GM12878 (cell line): ENCODE measurements at regions not wholly inside any gene's neighbourhood (a gene's known extent, or its start where the extent isn't known, plus 50 kb on each side); places are given as distances from the start of the nearest gene placed in this dataset.
"Not testable (repeated sequence)": the region's sequence is repeated elsewhere in the genome, so short reads cannot be mapped to it uniquely, and the experiment has no call there.

Experiments used
- ATAC-seq: fragments of 200-7000 bp; cut with Tn5 transposase; 3 replicates; pipeline ENCODE4 v1.9.1; 2020; ENCODE audit warnings: mild to moderate bottlenecking, moderate library complexity
- BruUV-seq: library from RNA; stranded (reverse); fragments of 400-500 nt; replicated peaks from 2 replicates; lab custom pipeline; 2021; lab: Mats Ljungman, UMichigan
- CTCF ChIA-PET: fragments of 300-600 bp; sonication (Branson Sonifier 250); formaldehyde crosslinking; extraction: SDS; loops from one replicate; lab custom pipeline; 2021; ENCODE audit warnings: inconsistent platforms; lab: Yijun Ruan, JAX
- POLR2A ChIA-PET: fragments of 350-600 bp; formaldehyde crosslinking; extraction: SDS; loops from one replicate; lab custom pipeline; 2021; ENCODE audit warnings: inconsistent platforms; lab: Charles Lee
- RAD21 ChIA-PET: fragments of 300-600 bp; sonication (Branson Sonifier 250); formaldehyde crosslinking; loops from one replicate; lab custom pipeline; 2023; ENCODE audit warnings: antibody characterized with exemption; ENCODE audit not compliant: unreplicated experiment; lab: Charles Lee
- SMC1A ChIA-PET: fragments of 300-600 bp; sonication (Branson Sonifier 250); formaldehyde crosslinking; loops from one replicate; lab custom pipeline; 2023; ENCODE audit not compliant: unreplicated experiment, uncharacterized antibody; lab: Charles Lee
- DNase-seq: peaks from one replicate; pipeline ENCODE4 v3.0.0-alpha.2; 2011; ENCODE audit warnings: low read depth, low spot score
- FAIRE-seq: peaks from 3 replicates; lab custom pipeline; 2011; peaks lifted over from hg19 to GRCh38; lab: Jason Lieb, UNC
- H2AFZ ChIP-seq: 2 replicates; pipeline ENCODE4 v1.6.0; 2011; ENCODE audit warnings: low read depth, low read length, control low read depth; ENCODE audit not compliant: control insufficient read depth
- H3K27ac ChIP-seq: 2 replicates; pipeline ENCODE4 v1.5.1; 2011; ENCODE audit warnings: control low read depth; ENCODE audit not compliant: control insufficient read depth, insufficient read depth
- H3K27me3 ChIP-seq, 2 experiments: replicated peaks in 1 of 2; 2 replicates each; pipeline versions ENCODE4 v1.6.0 to v1.6.1; 2011; ENCODE audit warnings: low read length in 1 of 2; ENCODE audit not compliant: control insufficient read depth in 2 of 2, insufficient read depth in 2 of 2
- H3K36me3 ChIP-seq, 2 experiments: 2 replicates each; pipeline ENCODE4 v1.5.1; 2011; ENCODE audit warnings: low read length in 1 of 2; ENCODE audit not compliant: control insufficient read depth in 2 of 2, insufficient read depth in 2 of 2
- H3K4me1 ChIP-seq: 2 replicates; pipeline ENCODE4 v1.6.1; 2011; ENCODE audit warnings: mild to moderate bottlenecking, low read length, moderate library complexity, mixed read lengths; ENCODE audit not compliant: control insufficient read depth, insufficient read depth
- H3K4me2 ChIP-seq: 2 replicates; pipeline ENCODE4 v1.6.0; 2011; ENCODE audit warnings: control low read depth; ENCODE audit not compliant: control insufficient read depth, insufficient read depth
- H3K4me3 ChIP-seq: fragments of 200-600 bp; sonication (generic); 2 replicates; pipeline ENCODE4 v1.5.1; 2016
- H3K79me2 ChIP-seq: 2 replicates; pipeline ENCODE4 v1.6.0; 2011; ENCODE audit warnings: low read length; ENCODE audit not compliant: control insufficient read depth, insufficient read depth
- H3K9ac ChIP-seq: 2 replicates; pipeline ENCODE4 v1.8.0; 2011; ENCODE audit warnings: low read length, control low read depth, mixed read lengths; ENCODE audit not compliant: control insufficient read depth, insufficient read depth
- H3K9me3 ChIP-seq: replicated peaks from 3 replicates; pipeline ENCODE4 v1.5.1; 2011; ENCODE audit warnings: mild to moderate bottlenecking, low read length; ENCODE audit not compliant: control insufficient read depth, insufficient read depth
- H4K20me1 ChIP-seq: 2 replicates; pipeline ENCODE4 v1.6.0; 2011; ENCODE audit not compliant: control insufficient read depth, insufficient read depth
- CREB1 ChIP-seq: IDR thresholded peaks from 2 replicates; pipeline ENCODE4 v1.6.1; 2012; ENCODE audit warnings: low read depth, mild to moderate bottlenecking, inconsistent platforms
- ESRRA ChIP-seq: IDR thresholded peaks from 2 replicates; pipeline ENCODE4 v1.6.1; 2012; ENCODE audit warnings: mild to moderate bottlenecking, low read length, improper control_type of control experiment
- MTA3 ChIP-seq: IDR thresholded peaks from 2 replicates; pipeline ENCODE4 v1.6.1; 2012; ENCODE audit warnings: low read length, inconsistent platforms, borderline replicate concordance
- NFIC ChIP-seq: IDR thresholded peaks from 2 replicates; pipeline ENCODE4 v1.6.1; 2012; ENCODE audit warnings: low read depth, mild to moderate bottlenecking, inconsistent platforms, low read length, moderate library complexity
- NFXL1 ChIP-seq: fragments of 450-650 bp; IDR thresholded peaks from 2 replicates; pipeline ENCODE4 v1.6.1; 2017; ENCODE audit warnings: antibody characterized with exemption, mild to moderate bottlenecking, borderline replicate concordance
- NR2C1 ChIP-seq: fragments of 450-650 bp; IDR thresholded peaks from 2 replicates; pipeline ENCODE4 v1.6.1; 2017; ENCODE audit warnings: antibody characterized with exemption, mild to moderate bottlenecking, moderate library complexity
- PAX8 ChIP-seq: fragments of 450-650 bp; IDR thresholded peaks from 2 replicates; pipeline ENCODE4 v1.6.1; 2017; ENCODE audit warnings: mild to moderate bottlenecking, moderate library complexity
- SP1 ChIP-seq: IDR thresholded peaks from one replicate; pipeline ENCODE4 v1.6.1; 2011; ENCODE audit warnings: low read depth, low read length
- ZNF622 ChIP-seq: fragments of 450-650 bp; IDR thresholded peaks from 2 replicates; pipeline ENCODE4 v1.6.1; 2017; ENCODE audit warnings: mild to moderate bottlenecking, inconsistent platforms
- WGBS: methylation state at CpG from one replicate; pipeline ENCODE4 v1.1.6; 2016; ENCODE audit warnings: low lambda C conversion rate; ENCODE audit not compliant: insufficient replicate concordance, insufficient coverage; ENCODE audit errors: missing lambda C conversion rate; 5-methylcytosine and 5-hydroxymethylcytosine counted together
- in situ Hi-C: fragments of 300-500 bp; cut with MboI; formaldehyde crosslinking; loops from 9 replicates; pipeline ENCODE4 v1.14.3; 2018; ENCODE audit warnings: mixed read lengths
- intact Hi-C: fragments of 100-400 bp; cut with micrococcal nuclease; formaldehyde crosslinking; loops from one replicate; pipeline ENCODE4 v1.14.2; 2022; ENCODE audit not compliant: unreplicated experiment
- TF ChIP-seq, protein P1 (sequence below): fragments of 450-650 bp; IDR thresholded peaks from 2 replicates; pipeline ENCODE4 v1.6.1; 2018; ENCODE audit warnings: mild to moderate bottlenecking, low read depth, moderate library complexity; ENCODE audit not compliant: partially characterized antibody
- TF ChIP-seq, protein P2 (sequence below): fragments of 450-650 bp; IDR thresholded peaks from 2 replicates; pipeline ENCODE4 v1.6.1; 2018; ENCODE audit warnings: borderline replicate concordance, mild to moderate bottlenecking; ENCODE audit not compliant: partially characterized antibody

DNA sequence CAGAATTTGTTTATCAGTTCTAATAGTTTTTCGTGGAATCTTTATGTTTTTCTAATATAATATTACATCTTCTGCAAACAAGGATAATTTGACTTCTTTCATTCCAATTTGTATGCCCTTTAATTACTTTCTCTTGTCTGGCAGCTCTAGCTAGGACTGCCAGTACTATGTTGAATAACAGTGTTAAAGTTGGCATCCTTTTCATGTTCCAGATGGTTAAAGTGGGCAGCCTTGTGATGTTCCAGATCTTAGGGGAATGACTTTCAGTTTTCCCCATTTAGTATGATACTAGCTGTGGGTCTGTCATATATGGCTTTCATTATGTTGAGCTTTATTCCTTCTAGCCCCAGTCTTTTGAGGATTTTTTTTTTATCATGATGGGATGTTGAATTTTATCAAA is 220.6 kb upstream of the WDFY3 start (continued):
- TF ChIP-seq CREB1 (no peak), NFXL1 (no peak), PAX8 (no peak), NFIC (no peak), NR2C1 (no peak), ESRRA (no peak), SP1 (no peak), MTA3 (no peak), ZNF622 (no peak)
- TF ChIP-seq, protein P1, sequence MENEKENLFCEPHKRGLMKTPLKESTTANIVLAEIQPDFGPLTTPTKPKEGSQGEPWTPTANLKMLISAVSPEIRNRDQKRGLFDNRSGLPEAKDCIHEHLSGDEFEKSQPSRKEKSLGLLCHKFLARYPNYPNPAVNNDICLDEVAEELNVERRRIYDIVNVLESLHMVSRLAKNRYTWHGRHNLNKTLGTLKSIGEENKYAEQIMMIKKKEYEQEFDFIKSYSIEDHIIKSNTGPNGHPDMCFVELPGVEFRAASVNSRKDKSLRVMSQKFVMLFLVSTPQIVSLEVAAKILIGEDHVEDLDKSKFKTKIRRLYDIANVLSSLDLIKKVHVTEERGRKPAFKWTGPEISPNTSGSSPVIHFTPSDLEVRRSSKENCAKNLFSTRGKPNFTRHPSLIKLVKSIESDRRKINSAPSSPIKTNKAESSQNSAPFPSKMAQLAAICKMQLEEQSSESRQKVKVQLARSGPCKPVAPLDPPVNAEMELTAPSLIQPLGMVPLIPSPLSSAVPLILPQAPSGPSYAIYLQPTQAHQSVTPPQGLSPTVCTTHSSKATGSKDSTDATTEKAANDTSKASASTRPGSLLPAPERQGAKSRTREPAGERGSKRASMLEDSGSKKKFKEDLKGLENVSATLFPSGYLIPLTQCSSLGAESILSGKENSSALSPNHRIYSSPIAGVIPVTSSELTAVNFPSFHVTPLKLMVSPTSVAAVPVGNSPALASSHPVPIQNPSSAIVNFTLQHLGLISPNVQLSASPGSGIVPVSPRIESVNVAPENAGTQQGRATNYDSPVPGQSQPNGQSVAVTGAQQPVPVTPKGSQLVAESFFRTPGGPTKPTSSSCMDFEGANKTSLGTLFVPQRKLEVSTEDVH: no peak
- TF ChIP-seq, protein P2, sequence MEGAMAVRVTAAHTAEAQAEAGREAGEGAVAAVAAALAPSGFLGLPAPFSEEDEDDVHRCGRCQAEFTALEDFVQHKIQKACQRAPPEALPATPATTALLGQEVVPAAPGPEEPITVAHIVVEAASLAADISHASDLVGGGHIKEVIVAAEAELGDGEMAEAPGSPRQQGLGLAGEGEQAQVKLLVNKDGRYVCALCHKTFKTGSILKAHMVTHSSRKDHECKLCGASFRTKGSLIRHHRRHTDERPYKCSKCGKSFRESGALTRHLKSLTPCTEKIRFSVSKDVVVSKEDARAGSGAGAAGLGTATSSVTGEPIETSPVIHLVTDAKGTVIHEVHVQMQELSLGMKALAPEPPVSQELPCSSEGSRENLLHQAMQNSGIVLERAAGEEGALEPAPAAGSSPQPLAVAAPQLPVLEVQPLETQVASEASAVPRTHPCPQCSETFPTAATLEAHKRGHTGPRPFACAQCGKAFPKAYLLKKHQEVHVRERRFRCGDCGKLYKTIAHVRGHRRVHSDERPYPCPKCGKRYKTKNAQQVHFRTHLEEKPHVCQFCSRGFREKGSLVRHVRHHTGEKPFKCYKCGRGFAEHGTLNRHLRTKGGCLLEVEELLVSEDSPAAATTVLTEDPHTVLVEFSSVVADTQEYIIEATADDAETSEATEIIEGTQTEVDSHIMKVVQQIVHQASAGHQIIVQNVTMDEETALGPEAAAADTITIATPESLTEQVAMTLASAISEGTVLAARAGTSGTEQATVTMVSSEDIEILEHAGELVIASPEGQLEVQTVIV: no peak

DNA sequence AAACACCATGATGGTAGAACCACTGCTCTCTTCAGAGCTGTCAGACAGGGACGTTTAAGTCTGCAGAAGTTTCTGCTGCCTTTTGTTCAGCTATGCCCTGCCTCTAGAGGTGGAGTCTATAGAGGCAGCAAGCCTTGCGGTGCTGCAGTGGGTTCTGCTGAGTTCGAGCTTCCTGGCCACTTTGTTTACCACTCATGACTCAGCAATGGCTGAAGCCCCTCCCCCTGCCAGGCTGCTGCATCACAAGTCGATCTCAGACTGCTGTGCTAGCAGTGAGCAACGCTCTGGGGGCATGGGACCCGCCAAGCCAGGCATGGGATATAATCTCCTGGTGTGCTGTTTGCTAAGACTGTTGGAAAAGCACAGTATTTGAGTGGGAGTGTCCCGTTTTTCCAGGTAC is 229.5 kb upstream of the WDFY3 start:
- RAD21 ChIA-PET, SMC1A ChIA-PET, H2AFZ ChIP-seq, H3K36me3 ChIP-seq, ATAC-seq, H3K27ac ChIP-seq, DNase-seq, POLR2A ChIA-PET, H3K4me2 ChIP-seq, H3K79me2 ChIP-seq, H4K20me1 ChIP-seq, H3K27me3 ChIP-seq, H3K9me3 ChIP-seq, H3K4me3 ChIP-seq, H3K4me1 ChIP-seq, BruUV-seq, intact Hi-C loops, CTCF ChIA-PET, in situ Hi-C loops, FAIRE-seq, H3K9ac ChIP-seq: not testable (repeated sequence)
- WGBS: 5% methylated on average over 7 of the region's 7 CpGs
